Activated CD4-positive, alpha-beta T cell treated with anti-CD3 and anti-CD28 coated beads for 4 hours (primary cell): ENCODE measurements at regions not wholly inside any gene's neighbourhood (a gene's known extent, or its start where the extent isn't known, plus 50 kb on each side); places are given as distances from the start of the nearest gene placed in this dataset.
"Not testable (repeated sequence)": the region's sequence is repeated elsewhere in the genome, so short reads cannot be mapped to it uniquely, and the experiment has no call there.

ENCODE experiments used
- DNase-seq, 2 donors: peaks; one replicate each; pipeline ENCODE4 v3.0.0-alpha.2; 2020

- no peak for DNase-seq
Measured at GRCh38 chr10:33100781-33101391, 142.9 kb upstream of the ITGB1 start.

GRCh38 chr10:33099748-33100147, 141.7 kb upstream of the ITGB1 start:
- DNase-seq, result no peak

GRCh38 chr10:33098951-33099663, 141.1 kb upstream of the ITGB1 start:
- DNase-seq, result no peak

- no peak for DNase-seq
Measured at GRCh38 chr10:33095867-33096815, 138.1 kb upstream of the ITGB1 start.

GRCh38 chr10:33094263-33095051, 136.4 kb upstream of the ITGB1 start:
- DNase-seq, result no peak

GRCh38 chr10:33093362-33093761, 135.3 kb upstream of the ITGB1 start:
- DNase-seq, result no peak

GRCh38 chr10:33092596-33092995, 134.6 kb upstream of the ITGB1 start:
- no peak for DNase-seq

GRCh38 chr10:33091201-33091600, 133.2 kb upstream of the ITGB1 start:
- DNase-seq, result no peak

GRCh38 chr10:33088990-33089389, 131.0 kb upstream of the ITGB1 start:
- no peak for DNase-seq

- DNase-seq, result no peak
Measured at GRCh38 chr10:33087922-33088321, 129.9 kb upstream of the ITGB1 start.

- DNase-seq, result no peak
Measured at GRCh38 chr10:33087152-33087551, 129.1 kb upstream of the ITGB1 start.

- no peak for DNase-seq
Measured at GRCh38 chr10:33086100-33086499, 128.1 kb upstream of the ITGB1 start.

- no peak for DNase-seq
Measured at GRCh38 chr10:33085313-33085833, 127.3 kb upstream of the ITGB1 start.

- DNase-seq, result no peak
Measured at GRCh38 chr10:33084453-33084852, 126.4 kb upstream of the ITGB1 start.

GRCh38 chr10:33082373-33082895, 124.4 kb upstream of the ITGB1 start:
- DNase-seq, result no peak

- DNase-seq, result not testable (repeated sequence)
Measured at GRCh38 chr10:33080467-33080866, 122.4 kb upstream of the ITGB1 start.

- DNase-seq, result no peak
Measured at GRCh38 chr10:33074443-33074842, 116.4 kb upstream of the ITGB1 start.

- DNase-seq, result no peak
Measured at GRCh38 chr10:33073641-33074415, 115.8 kb upstream of the ITGB1 start.

GRCh38 chr10:33071857-33072256, 113.8 kb upstream of the ITGB1 start:
- DNase-seq, result no peak

GRCh38 chr10:33070101-33070500, 112.1 kb upstream of the ITGB1 start:
- DNase-seq, result no peak

- no peak for DNase-seq
Measured at GRCh38 chr10:33067917-33068316, 109.9 kb upstream of the ITGB1 start.
